ENCODE measurements at regions not wholly inside any gene's neighbourhood (a gene's known extent, or its start where the extent isn't known, plus 50 kb on each side); places are given as distances from the start of the nearest gene placed in this dataset.

DNA sequence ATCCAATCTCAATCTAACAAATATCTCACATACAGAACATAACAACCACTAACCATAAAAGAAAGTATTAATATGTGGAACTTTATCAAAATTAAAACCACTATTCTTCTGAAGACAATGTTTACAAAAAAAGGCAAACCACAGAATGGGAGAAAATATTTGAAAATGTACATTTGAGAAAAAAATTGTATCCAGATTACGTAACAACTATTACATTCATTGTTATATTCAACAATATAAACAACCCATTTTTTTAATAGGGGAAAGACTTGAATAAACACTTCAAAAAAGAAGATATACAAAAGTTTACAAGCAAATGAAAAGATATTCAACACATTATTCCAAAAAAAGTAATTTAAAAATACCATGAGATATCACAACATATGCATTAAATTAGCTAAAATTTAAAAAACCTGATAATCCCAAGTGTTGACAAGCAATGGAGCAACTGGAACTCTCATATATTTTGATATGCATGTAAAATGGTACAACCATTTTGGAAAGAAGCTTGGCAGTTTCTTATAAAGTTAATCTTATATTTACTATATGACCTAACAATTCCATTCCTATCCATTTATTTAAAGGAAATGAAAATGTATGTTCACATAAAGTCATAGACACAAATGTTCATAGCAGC lies 124.3 kb upstream of the CDYL start:
- TF ChIP-seq TAF1 (IDR thresholded peaks at IDR 0.05; ENCODE audit: low read depth, low read length) (no peak), POLR2A (IDR thresholded peaks at IDR 0.05; ENCODE audit: low read depth, low read length) (no peak), POLR2AphosphoS5 (IDR thresholded peaks at IDR 0.05; ENCODE audit: low read depth, low read length) (no peak), POU2F2 (IDR thresholded peaks at IDR 0.05; ENCODE audit: low read depth, low read length) (no peak)

Data from GM12891 (cell line).